Esophagus squamous epithelium (tissue), 4 donors: ENCODE measurements at regions not wholly inside any gene's neighbourhood (a gene's known extent, or its start where the extent isn't known, plus 50 kb on each side); places are given as distances from the start of the nearest gene placed in this dataset.

Source experiments
- POLR2A ChIP-seq, 4 donors: fragments of 450-650 bp; IDR thresholded peaks; one replicate each; pipeline ENCODE4 v1.6.1; 2017; ENCODE audit warnings: antibody characterized with exemption in 4 of 4, mild to moderate bottlenecking in 4 of 4, moderate library complexity in 3 of 4
- TF ChIP-seq, protein P1 (sequence below), 6 experiments: fragments of 450-650 bp in 4 of 6; fragments of 200-600 bp in 2 of 6; sonication (generic) in 2 of 6; IDR thresholded peaks; one replicate each; pipeline ENCODE4 v1.5.1; 2016 to 2019; ENCODE audit warnings: antibody characterized with exemption in 6 of 6, mild to moderate bottlenecking in 4 of 6, moderate library complexity in 4 of 6

DNA sequence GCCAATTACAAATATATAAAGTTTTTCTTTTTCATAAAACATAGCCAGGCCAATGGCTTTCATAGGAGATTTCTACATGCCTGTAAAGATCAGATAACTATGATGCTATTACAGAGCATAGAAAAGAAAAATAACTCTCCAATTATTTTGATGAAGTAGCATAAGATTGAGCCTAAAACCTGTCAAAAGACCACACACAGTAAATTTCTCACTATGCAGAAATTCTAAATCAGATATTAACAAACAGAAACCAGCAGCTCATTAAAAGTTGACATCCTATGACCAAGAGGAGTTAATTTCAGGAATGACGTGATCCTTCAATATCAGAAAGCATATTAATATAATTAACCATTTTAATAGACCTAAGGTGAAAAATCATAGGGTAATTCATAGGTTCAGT lies 139.0 kb upstream of the PIEZO2 start:
- TF ChIP-seq, protein P1, sequence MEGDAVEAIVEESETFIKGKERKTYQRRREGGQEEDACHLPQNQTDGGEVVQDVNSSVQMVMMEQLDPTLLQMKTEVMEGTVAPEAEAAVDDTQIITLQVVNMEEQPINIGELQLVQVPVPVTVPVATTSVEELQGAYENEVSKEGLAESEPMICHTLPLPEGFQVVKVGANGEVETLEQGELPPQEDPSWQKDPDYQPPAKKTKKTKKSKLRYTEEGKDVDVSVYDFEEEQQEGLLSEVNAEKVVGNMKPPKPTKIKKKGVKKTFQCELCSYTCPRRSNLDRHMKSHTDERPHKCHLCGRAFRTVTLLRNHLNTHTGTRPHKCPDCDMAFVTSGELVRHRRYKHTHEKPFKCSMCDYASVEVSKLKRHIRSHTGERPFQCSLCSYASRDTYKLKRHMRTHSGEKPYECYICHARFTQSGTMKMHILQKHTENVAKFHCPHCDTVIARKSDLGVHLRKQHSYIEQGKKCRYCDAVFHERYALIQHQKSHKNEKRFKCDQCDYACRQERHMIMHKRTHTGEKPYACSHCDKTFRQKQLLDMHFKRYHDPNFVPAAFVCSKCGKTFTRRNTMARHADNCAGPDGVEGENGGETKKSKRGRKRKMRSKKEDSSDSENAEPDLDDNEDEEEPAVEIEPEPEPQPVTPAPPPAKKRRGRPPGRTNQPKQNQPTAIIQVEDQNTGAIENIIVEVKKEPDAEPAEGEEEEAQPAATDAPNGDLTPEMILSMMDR (IDR thresholded peaks at IDR 0.05), result no peak
- no peak for TF ChIP-seq POLR2A (IDR thresholded peaks at IDR 0.05)
